Stomach (tissue), 4 donors: ENCODE measurements at regions not wholly inside any gene's neighbourhood (a gene's known extent, or its start where the extent isn't known, plus 50 kb on each side); places are given as distances from the start of the nearest gene placed in this dataset.

Source experiments
- EP300 ChIP-seq: sonication (generic); formaldehyde crosslinking; IDR thresholded peaks from one replicate; pipeline ENCODE4 v1.6.1; 2017; ENCODE audit warnings: antibody characterized with exemption
- POLR2A ChIP-seq, 4 donors: fragments of 450-650 bp; IDR thresholded peaks; one replicate each; pipeline ENCODE4 v1.6.1; 2016; ENCODE audit warnings: antibody characterized with exemption in 4 of 4, control low read depth in 2 of 4, mild to moderate bottlenecking in 1 of 4, moderate library complexity in 1 of 4
- POLR2AphosphoS5 ChIP-seq, 3 donors: sonication (generic); formaldehyde crosslinking; IDR thresholded peaks; one replicate each; pipeline ENCODE4 v1.6.1; 2016; ENCODE audit warnings: antibody characterized with exemption in 3 of 3
- TF ChIP-seq, protein P1 (sequence below), 7 experiments: fragments of 450-650 bp in 4 of 7; fragments of 200-600 bp in 3 of 7; sonication (generic) in 3 of 7; IDR thresholded peaks; one replicate each; pipeline ENCODE4 v1.5.1; 2016 to 2019; ENCODE audit warnings: antibody characterized with exemption in 7 of 7, control low read depth in 2 of 7, mild to moderate bottlenecking in 1 of 7

DNA sequence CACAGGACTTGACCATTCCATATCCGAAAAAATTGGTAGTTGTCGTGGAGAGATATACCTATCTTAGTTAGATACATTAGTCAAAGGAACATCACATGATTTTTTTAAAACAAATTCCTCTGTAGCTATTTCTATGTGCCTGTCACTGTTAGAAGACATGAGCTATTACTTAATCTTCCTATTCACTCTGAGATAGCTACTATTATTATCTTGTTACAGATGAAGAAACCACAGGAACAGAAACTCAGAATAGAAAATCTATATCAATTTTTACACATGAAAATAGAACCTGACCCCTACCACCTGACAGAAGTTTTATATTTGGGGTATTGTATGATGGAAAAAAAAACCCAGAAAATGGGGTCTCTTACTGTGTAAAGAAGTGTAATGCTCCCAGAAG, 68.9 kb upstream of the TDRD3 start:
- TF ChIP-seq, protein P1, sequence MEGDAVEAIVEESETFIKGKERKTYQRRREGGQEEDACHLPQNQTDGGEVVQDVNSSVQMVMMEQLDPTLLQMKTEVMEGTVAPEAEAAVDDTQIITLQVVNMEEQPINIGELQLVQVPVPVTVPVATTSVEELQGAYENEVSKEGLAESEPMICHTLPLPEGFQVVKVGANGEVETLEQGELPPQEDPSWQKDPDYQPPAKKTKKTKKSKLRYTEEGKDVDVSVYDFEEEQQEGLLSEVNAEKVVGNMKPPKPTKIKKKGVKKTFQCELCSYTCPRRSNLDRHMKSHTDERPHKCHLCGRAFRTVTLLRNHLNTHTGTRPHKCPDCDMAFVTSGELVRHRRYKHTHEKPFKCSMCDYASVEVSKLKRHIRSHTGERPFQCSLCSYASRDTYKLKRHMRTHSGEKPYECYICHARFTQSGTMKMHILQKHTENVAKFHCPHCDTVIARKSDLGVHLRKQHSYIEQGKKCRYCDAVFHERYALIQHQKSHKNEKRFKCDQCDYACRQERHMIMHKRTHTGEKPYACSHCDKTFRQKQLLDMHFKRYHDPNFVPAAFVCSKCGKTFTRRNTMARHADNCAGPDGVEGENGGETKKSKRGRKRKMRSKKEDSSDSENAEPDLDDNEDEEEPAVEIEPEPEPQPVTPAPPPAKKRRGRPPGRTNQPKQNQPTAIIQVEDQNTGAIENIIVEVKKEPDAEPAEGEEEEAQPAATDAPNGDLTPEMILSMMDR (IDR thresholded peaks at IDR 0.05): no peak
- no peak for TF ChIP-seq EP300
- TF ChIP-seq POLR2AphosphoS5 (IDR thresholded peaks at IDR 0.05): no peak
- TF ChIP-seq POLR2A (IDR thresholded peaks at IDR 0.05): no peak
